GM12872 (cell line): ENCODE measurements at regions not wholly inside any gene's neighbourhood (a gene's known extent, or its start where the extent isn't known, plus 50 kb on each side); places are given as distances from the start of the nearest gene placed in this dataset.
A peak's percentile ranks its signal among the peaks of the same experiment; 100 is the strongest.

ENCODE experiments used
- CTCF ChIP-seq: IDR thresholded peaks from 3 replicates; pipeline ENCODE4 v1.5.1; 2011; ENCODE audit warnings: low read depth, mild to moderate bottlenecking, low read length, moderate library complexity; ENCODE audit not compliant: insufficient read depth

- no peak for TF ChIP-seq CTCF
Measured at GRCh38 chr2:129827311-129828090, 152.0 kb upstream of the RAB6C start.

GRCh38 chr2:129828792-129829191, 150.7 kb upstream of the RAB6C start:
- TF ChIP-seq CTCF: no peak

- TF ChIP-seq CTCF: no peak
Measured at GRCh38 chr2:129829588-129829987, 149.9 kb upstream of the RAB6C start.

GRCh38 chr2:129831018-129831417, 148.4 kb upstream of the RAB6C start:
- TF ChIP-seq CTCF: no peak

GRCh38 chr2:129847043-129847442, 132.4 kb upstream of the RAB6C start:
- no peak for TF ChIP-seq CTCF

GRCh38 chr2:129849559-129850160, 129.8 kb upstream of the RAB6C start:
- peak; percentile 56 for TF ChIP-seq CTCF

GRCh38 chr2:129857200-129857599, 122.3 kb upstream of the RAB6C start:
- TF ChIP-seq CTCF: no peak
